ENCODE measurements at regions not wholly inside any gene's neighbourhood (a gene's known extent, or its start where the extent isn't known, plus 50 kb on each side); places are given as distances from the start of the nearest gene placed in this dataset.

DNA sequence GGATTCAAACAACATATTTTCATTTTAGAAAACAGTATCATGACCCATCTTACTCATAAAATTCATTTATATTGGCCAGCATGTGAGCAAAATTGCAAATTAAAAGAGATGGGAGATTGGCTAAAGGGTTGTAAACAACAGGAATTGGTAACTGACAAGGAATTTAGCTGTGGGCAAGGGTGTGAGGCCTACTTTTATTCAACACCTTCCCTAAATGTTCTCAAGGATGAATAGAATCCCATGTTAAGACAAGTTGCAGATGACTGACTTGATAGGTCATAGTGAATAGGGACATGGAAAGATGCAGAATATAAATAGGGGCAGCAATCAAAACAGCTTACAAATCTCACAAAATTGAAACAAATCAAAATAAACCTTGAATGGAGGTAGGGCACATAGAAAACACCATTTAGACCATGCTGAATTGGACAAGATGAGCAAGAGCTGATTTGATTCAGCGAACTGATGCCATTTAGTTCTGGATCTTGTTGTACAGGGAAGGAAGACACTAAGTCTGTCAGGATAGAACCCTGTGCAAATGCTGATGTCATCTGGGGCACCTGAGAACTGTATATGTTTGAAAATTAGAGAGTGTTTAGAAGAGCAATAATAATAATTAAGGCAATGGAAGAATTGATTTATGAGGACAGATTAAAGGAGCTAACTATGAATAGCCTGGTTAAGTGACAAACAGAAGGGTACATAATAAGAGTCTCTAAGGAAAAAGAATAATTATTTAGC, 509.7 kb downstream of the ZEB2 start:
- H3K4me1 Mint-ChIP-seq (ENCODE audit: low read depth, unreplicated experiment), result no peaks in the 10 kb centered on the region
- no peak overlapping the region for H3K27ac Mint-ChIP-seq (ENCODE audit: unreplicated experiment)
- no TSS peak for BruUV-seq (replicated peaks)
- H3K36me3 Mint-ChIP-seq (ENCODE audit: insufficient read depth, unreplicated experiment), result no peaks in the 10 kb centered on the region
- intact Hi-C loops (cut with micrococcal nuclease; ENCODE audit: unreplicated experiment), result loop anchor here (1.0 kb wide), 1 partner anchor 14 kb away; no protein-coding TSS in a partner anchor
- TF ChIP-seq, protein P1, sequence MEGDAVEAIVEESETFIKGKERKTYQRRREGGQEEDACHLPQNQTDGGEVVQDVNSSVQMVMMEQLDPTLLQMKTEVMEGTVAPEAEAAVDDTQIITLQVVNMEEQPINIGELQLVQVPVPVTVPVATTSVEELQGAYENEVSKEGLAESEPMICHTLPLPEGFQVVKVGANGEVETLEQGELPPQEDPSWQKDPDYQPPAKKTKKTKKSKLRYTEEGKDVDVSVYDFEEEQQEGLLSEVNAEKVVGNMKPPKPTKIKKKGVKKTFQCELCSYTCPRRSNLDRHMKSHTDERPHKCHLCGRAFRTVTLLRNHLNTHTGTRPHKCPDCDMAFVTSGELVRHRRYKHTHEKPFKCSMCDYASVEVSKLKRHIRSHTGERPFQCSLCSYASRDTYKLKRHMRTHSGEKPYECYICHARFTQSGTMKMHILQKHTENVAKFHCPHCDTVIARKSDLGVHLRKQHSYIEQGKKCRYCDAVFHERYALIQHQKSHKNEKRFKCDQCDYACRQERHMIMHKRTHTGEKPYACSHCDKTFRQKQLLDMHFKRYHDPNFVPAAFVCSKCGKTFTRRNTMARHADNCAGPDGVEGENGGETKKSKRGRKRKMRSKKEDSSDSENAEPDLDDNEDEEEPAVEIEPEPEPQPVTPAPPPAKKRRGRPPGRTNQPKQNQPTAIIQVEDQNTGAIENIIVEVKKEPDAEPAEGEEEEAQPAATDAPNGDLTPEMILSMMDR (IDR thresholded peaks at IDR 0.05; ENCODE audit: unreplicated experiment), result no peak
- no peak overlapping the region for H3K4me3 Mint-ChIP-seq (ENCODE audit: low read depth, unreplicated experiment)
- no peaks in the 10 kb centered on the region for H3K27me3 Mint-ChIP-seq (ENCODE audit: unreplicated experiment)
- CTCF ChIA-PET, result no interaction called here
- no peaks in the 10 kb centered on the region for H3K9me3 Mint-ChIP-seq (ENCODE audit: low read depth, unreplicated experiment)
- no peak for DNase-seq

DNA sequence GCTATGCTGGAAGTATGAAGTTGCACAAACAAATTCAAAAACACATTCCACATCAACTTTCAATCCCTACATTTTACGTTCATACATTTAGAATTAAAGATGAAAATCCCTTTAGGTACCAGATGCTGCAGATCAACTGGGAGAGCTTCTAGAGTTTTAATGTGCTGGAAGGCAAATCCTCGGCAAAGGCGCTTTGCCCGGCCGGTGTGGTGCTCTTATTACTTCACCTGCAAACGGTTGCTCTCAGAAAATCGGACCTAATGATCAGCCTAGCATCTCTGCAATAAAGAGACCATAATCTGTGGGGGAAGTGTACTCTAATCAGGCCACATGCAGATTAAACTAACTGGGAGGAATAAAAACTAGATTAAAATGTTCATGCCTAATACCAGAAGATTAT, 513.8 kb downstream of the ZEB2 start:
- H3K27me3 Mint-ChIP-seq (ENCODE audit: unreplicated experiment), result no peaks in the 10 kb centered on the region
- intact Hi-C loops (cut with micrococcal nuclease; ENCODE audit: unreplicated experiment), result no loop called here
- no peak for DNase-seq
- TF ChIP-seq, protein P1 (IDR thresholded peaks at IDR 0.05; ENCODE audit: unreplicated experiment), result no peak
- no TSS peak for BruUV-seq (replicated peaks)
- no peak overlapping the region for H3K4me3 Mint-ChIP-seq (ENCODE audit: low read depth, unreplicated experiment)
- CTCF ChIA-PET, result no interaction called here
- H3K9me3 Mint-ChIP-seq (ENCODE audit: low read depth, unreplicated experiment), result no peaks in the 10 kb centered on the region
- H3K27ac Mint-ChIP-seq (ENCODE audit: unreplicated experiment), result no peak overlapping the region
- no peaks in the 10 kb centered on the region for H3K4me1 Mint-ChIP-seq (ENCODE audit: low read depth, unreplicated experiment)
- H3K36me3 Mint-ChIP-seq (ENCODE audit: insufficient read depth, unreplicated experiment), result no peaks in the 10 kb centered on the region

DNA sequence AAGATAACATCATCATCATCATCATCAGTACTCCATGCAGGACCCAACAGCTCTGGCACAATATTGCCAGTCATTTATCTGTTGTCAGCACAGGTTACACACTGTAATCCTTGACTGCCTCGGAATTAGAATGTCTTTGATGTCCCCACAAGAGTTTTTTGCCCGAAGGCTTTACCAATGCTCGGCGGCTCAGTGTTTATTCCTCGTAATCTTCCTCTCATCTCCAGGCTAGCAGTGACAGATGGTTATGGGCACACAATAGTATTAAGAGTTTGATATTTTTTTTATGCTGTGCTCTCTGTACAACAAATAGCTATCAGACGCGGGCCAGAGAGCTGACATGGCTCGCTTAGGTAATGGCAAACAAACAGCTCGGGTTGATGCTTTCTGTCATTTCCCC, 515.2 kb downstream of the ZEB2 start:
- Mint-ChIP-seq H3K9me3 (ENCODE audit: low read depth, unreplicated experiment) (no peaks in the 10 kb centered on the region), H3K4me3 (ENCODE audit: low read depth, unreplicated experiment) (no peak overlapping the region), H3K36me3 (ENCODE audit: insufficient read depth, unreplicated experiment) (no peaks in the 10 kb centered on the region), H3K4me1 (ENCODE audit: low read depth, unreplicated experiment) (no peaks in the 10 kb centered on the region), H3K27me3 (ENCODE audit: unreplicated experiment) (no peaks in the 10 kb centered on the region), H3K27ac (ENCODE audit: unreplicated experiment) (no peak overlapping the region)
- CTCF ChIA-PET, result no interaction called here
- TF ChIP-seq, protein P1 (IDR thresholded peaks at IDR 0.05; ENCODE audit: unreplicated experiment), result no peak
- no peak for DNase-seq
- no TSS peak for BruUV-seq (replicated peaks)
- intact Hi-C loops (cut with micrococcal nuclease; ENCODE audit: unreplicated experiment), result no loop called here

DNA sequence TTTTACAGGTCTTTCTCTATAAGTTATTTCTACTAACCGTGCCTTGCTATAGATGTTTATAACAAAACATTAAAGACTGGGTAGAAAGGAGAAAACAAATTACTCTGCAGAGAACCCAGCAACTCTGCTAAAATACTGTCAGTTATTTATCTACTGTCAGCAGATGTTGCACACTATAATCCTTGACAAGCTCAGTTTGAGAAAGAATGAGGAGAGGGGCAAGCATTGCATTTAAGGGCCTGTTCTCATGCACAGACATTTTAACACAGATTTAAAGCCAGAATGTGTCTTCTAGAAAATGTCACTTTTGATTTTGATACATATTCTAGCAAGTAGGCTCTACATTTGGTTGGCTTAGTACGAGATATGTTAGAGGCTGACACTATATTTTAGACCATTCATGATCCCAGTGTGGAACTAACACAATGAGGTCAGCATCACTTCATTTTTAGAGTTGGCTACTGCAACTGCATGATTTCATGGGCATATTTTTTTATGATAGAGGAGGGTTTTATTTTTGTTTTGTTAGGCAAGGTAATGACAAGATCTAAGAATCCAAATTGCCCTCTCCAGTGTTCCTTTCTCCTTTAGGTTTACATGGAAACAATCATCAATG, 516.4 kb downstream of the ZEB2 start:
- H3K27me3 Mint-ChIP-seq (ENCODE audit: unreplicated experiment), result no peaks in the 10 kb centered on the region
- CTCF ChIA-PET, result no interaction called here
- no peaks in the 10 kb centered on the region for H3K4me1 Mint-ChIP-seq (ENCODE audit: low read depth, unreplicated experiment)
- TF ChIP-seq, protein P1 (IDR thresholded peaks at IDR 0.05; ENCODE audit: unreplicated experiment), result no peak
- H3K9me3 Mint-ChIP-seq (ENCODE audit: low read depth, unreplicated experiment), result no peaks in the 10 kb centered on the region
- H3K27ac Mint-ChIP-seq (ENCODE audit: unreplicated experiment), result no peak overlapping the region
- no TSS peak for BruUV-seq (replicated peaks)
- H3K36me3 Mint-ChIP-seq (ENCODE audit: insufficient read depth, unreplicated experiment), result no peaks in the 10 kb centered on the region
- H3K4me3 Mint-ChIP-seq (ENCODE audit: low read depth, unreplicated experiment), result no peak overlapping the region
- no peak for DNase-seq
- intact Hi-C loops (cut with micrococcal nuclease; ENCODE audit: unreplicated experiment), result no loop called here
